HG02759 (cell line): ENCODE measurements at regions not wholly inside any gene's neighbourhood (a gene's known extent, or its start where the extent isn't known, plus 50 kb on each side); places are given as distances from the start of the nearest gene placed in this dataset.

Experiments used
- ATAC-seq: cut with Tn5 transposase; IDR thresholded peaks from one replicate; pipeline ENCODE4 v1.9.1; 2021; ENCODE audit warnings: mild to moderate bottlenecking, moderate library complexity; ENCODE audit not compliant: unreplicated experiment

- no peak for ATAC-seq
Observed at GRCh38 chr18:61225336-61225735, 107.9 kb upstream of the CDH20 start.

GRCh38 chr18:61236356-61237057, 96.7 kb upstream of the CDH20 start:
- no peak for ATAC-seq

- ATAC-seq: no peak
Observed at GRCh38 chr18:61237529-61237928, 95.7 kb upstream of the CDH20 start.

- ATAC-seq: no peak
Observed at GRCh38 chr18:61239051-61239450, 94.2 kb upstream of the CDH20 start.

- no peak for ATAC-seq
Observed at GRCh38 chr18:61241260-61241853, 91.9 kb upstream of the CDH20 start.

- no peak for ATAC-seq
Observed at GRCh38 chr18:61244632-61245031, 88.6 kb upstream of the CDH20 start.

- no peak for ATAC-seq
Observed at GRCh38 chr18:61245276-61245675, 88.0 kb upstream of the CDH20 start.

- no peak for ATAC-seq
Observed at GRCh38 chr18:61248589-61248988, 84.6 kb upstream of the CDH20 start.

GRCh38 chr18:61256291-61256690, 76.9 kb upstream of the CDH20 start:
- ATAC-seq: no peak

- ATAC-seq: no peak
Observed at GRCh38 chr18:61261870-61262269, 71.4 kb upstream of the CDH20 start.

GRCh38 chr18:61272793-61273192, 60.4 kb upstream of the CDH20 start:
- no peak for ATAC-seq

GRCh38 chr18:61273533-61273932, 59.7 kb upstream of the CDH20 start:
- no peak for ATAC-seq

GRCh38 chr18:61274416-61274960, 58.7 kb upstream of the CDH20 start:
- ATAC-seq: no peak

GRCh38 chr18:61277808-61278207, 55.4 kb upstream of the CDH20 start:
- no peak for ATAC-seq

GRCh38 chr18:61281431-61281830, 51.8 kb upstream of the CDH20 start:
- no peak for ATAC-seq

GRCh38 chr18:61282926-61283325, 50.3 kb upstream of the CDH20 start:
- no peak for ATAC-seq
